Prostate gland (tissue), 2 donors: ENCODE measurements at regions not wholly inside any gene's neighbourhood (a gene's known extent, or its start where the extent isn't known, plus 50 kb on each side); places are given as distances from the start of the nearest gene placed in this dataset.

Experiments
- DNase-seq: peaks from one replicate; pipeline ENCODE4 v3.0.0-alpha.2; 2019; ENCODE audit warnings: low spot score
- H3K27ac ChIP-seq, 2 donors: fragments of 200-600 bp; sonication (generic); 2 replicates each; pipeline ENCODE4 v1.5.1; 2017 to 2019
- H3K27me3 ChIP-seq: fragments of 200-600 bp; sonication (generic); replicated peaks from 2 replicates; pipeline ENCODE4 v1.5.1; 2019; ENCODE audit not compliant: insufficient read depth
- H3K36me3 ChIP-seq, 2 donors: fragments of 200-600 bp; sonication (generic); 1 replicate in 1 of 2; 2 replicates in 1 of 2; pipeline versions ENCODE4 v1.5.1 to v1.8.1; 2017 to 2019
- H3K4me1 ChIP-seq: fragments of 200-600 bp; sonication (generic); replicated peaks from 2 replicates; pipeline ENCODE4 v1.5.1; 2019
- H3K4me3 ChIP-seq, 2 donors: fragments of 200-600 bp; sonication (generic); 2 replicates each; pipeline ENCODE4 v1.5.1; 2017 to 2019
- H3K9me3 ChIP-seq: fragments of 200-600 bp; sonication (generic); 2 replicates; pipeline ENCODE4 v1.5.1; 2017
- POLR2A ChIP-seq: fragments of 450-650 bp; IDR thresholded peaks from one replicate; pipeline ENCODE4 v1.6.1; 2016; ENCODE audit warnings: antibody characterized with exemption, mild to moderate bottlenecking
- POLR2AphosphoS5 ChIP-seq: sonication (generic); formaldehyde crosslinking; IDR thresholded peaks from one replicate; pipeline ENCODE4 v1.6.1; 2017; ENCODE audit warnings: antibody characterized with exemption
- WGBS: methylation state at CpG from one replicate; pipeline ENCODE4 v1.1.5; 2018; 5-methylcytosine and 5-hydroxymethylcytosine counted together
- intact Hi-C: fragments of 100-400 bp; cut with DNase I; formaldehyde crosslinking; loops from one replicate; pipeline ENCODE4 v1.14.2; 2022
- TF ChIP-seq, protein P1 (sequence below), 4 experiments: fragments of 200-600 bp in 2 of 4; fragments of 450-650 bp in 2 of 4; sonication (generic) in 2 of 4; IDR thresholded peaks; 1 replicate in 3 of 4; 2 replicates in 1 of 4; pipeline ENCODE4 v1.5.1; 2016 to 2019; ENCODE audit warnings: antibody characterized with exemption in 4 of 4, mild to moderate bottlenecking in 2 of 4, moderate library complexity in 2 of 4

DNA sequence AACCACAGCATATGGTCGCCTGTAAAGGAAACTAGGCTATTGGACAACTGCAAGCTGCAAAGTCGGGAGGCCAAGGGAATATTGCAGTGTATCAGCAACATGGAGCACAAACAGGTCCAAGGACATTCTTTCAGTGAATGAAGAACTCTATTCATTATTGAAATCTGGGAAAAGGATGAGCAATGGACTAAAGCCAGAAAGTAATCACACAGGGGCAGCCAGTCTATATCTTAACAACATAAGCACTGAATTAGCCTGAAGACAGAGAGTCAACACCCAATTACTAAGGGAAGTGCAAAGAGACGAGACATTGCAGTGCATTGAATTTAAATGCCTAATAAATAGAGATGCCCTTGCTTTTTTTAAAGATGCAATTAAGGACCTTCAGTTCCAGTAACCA is 615.5 kb upstream of the SETBP1 start:
- H3K27ac ChIP-seq = no peak overlapping the region
- no peaks in the 10 kb centered on the region for H3K27me3 ChIP-seq
- no peaks in the 10 kb centered on the region for H3K36me3 ChIP-seq
- no peaks in the 10 kb centered on the region for H3K4me1 ChIP-seq
- no peak overlapping the region for H3K4me3 ChIP-seq
- DNase-seq = no peak
- TF ChIP-seq, protein P1, sequence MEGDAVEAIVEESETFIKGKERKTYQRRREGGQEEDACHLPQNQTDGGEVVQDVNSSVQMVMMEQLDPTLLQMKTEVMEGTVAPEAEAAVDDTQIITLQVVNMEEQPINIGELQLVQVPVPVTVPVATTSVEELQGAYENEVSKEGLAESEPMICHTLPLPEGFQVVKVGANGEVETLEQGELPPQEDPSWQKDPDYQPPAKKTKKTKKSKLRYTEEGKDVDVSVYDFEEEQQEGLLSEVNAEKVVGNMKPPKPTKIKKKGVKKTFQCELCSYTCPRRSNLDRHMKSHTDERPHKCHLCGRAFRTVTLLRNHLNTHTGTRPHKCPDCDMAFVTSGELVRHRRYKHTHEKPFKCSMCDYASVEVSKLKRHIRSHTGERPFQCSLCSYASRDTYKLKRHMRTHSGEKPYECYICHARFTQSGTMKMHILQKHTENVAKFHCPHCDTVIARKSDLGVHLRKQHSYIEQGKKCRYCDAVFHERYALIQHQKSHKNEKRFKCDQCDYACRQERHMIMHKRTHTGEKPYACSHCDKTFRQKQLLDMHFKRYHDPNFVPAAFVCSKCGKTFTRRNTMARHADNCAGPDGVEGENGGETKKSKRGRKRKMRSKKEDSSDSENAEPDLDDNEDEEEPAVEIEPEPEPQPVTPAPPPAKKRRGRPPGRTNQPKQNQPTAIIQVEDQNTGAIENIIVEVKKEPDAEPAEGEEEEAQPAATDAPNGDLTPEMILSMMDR (IDR thresholded peaks at IDR 0.05) = no peak
- TF ChIP-seq POLR2A (no peak), POLR2AphosphoS5 (no peak)
- intact Hi-C loops = no loop called here
- WGBS = 85% methylated on average over 3 of the region's 3 CpGs
- no peaks in the 10 kb centered on the region for H3K9me3 ChIP-seq

DNA sequence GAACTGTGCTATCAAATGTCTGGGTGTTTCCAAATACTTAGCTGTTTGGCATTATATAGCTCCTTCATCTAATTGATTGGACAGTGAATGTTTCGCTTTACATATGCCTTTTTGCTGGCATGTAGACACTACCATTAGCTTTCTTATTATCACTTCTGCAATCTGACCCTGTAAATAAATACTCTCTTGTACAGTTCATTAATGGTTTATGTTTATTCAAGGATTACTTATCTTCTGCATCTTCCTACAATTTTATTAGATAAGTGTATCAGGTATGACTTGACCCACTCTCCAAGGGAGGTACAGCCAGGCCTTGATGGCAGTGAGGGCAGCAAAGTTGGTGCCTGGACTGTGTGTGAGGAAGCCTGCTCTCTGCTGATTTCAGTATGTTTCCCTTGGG is 614.1 kb upstream of the SETBP1 start:
- Histone ChIP-seq H3K36me3 (no peaks in the 10 kb centered on the region), H3K27ac (no peak overlapping the region), H3K4me3 (no peak overlapping the region), H3K27me3 (no peaks in the 10 kb centered on the region), H3K4me1 (no peaks in the 10 kb centered on the region), H3K9me3 (no peaks in the 10 kb centered on the region)
- no peak for DNase-seq
- no peak for TF ChIP-seq POLR2AphosphoS5
- no peak for TF ChIP-seq POLR2A
- TF ChIP-seq, protein P1 (IDR thresholded peaks at IDR 0.05) = no peak
- intact Hi-C loops = no loop called here
- 53% methylated on average over 1 of the region's 1 CpG for WGBS

DNA sequence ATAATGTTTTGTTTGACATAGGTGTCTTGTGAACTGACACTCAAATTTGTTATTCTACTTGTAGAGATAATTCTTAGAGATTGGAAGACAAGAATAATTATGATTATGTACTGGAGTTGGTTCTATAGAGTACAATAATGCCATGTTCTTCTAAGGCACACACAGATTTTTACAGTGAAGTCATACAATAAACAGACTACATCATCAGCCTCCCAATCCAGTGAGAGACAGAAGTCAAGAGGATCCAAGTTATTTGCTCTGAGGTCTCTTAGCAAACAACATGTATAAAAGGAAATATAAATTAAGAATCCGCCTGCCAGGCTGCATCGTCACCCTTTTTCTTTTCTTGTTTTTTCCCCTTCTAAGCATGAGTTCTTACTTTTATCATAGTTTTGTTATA is 613.5 kb upstream of the SETBP1 start:
- Histone ChIP-seq H3K4me3 (no peak overlapping the region), H3K9me3 (no peaks in the 10 kb centered on the region), H3K36me3 (no peaks in the 10 kb centered on the region), H3K4me1 (no peaks in the 10 kb centered on the region), H3K27me3 (no peaks in the 10 kb centered on the region), H3K27ac (no peak overlapping the region)
- no peak for DNase-seq
- 69% methylated on average over 2 of the region's 2 CpGs for WGBS
- intact Hi-C loops = no loop called here
- no peak for TF ChIP-seq POLR2A

DNA sequence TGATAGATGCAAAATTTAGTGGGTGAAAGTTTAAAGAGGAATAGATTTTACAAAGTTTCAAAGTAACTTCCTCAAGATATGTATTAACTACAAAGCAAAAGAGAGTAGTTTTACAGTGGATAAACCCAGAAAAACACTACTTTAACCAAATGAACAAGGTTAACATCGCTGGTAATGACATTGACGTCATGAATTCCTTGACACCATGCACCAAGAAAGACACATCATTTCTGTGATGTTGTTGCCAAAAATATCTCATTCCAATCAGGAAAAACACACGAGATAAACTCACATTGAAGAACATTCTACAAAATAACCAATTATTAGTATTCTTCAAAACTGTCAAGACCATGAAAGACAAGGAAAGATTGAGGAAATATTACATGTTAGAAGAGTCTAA is 605.6 kb upstream of the SETBP1 start:
- TF ChIP-seq POLR2A = no peak
- TF ChIP-seq POLR2AphosphoS5 = no peak
- TF ChIP-seq, protein P1 (IDR thresholded peaks at IDR 0.05) = no peak
- intact Hi-C loops = no loop called here
- H3K27ac ChIP-seq = no peak overlapping the region
- DNase-seq = no peak
- H3K4me1 ChIP-seq = no peaks in the 10 kb centered on the region
- no peak overlapping the region for H3K4me3 ChIP-seq
- no peaks in the 10 kb centered on the region for H3K27me3 ChIP-seq
- WGBS = 81% methylated on average over 3 of the region's 3 CpGs
- no peaks in the 10 kb centered on the region for H3K9me3 ChIP-seq
- H3K36me3 ChIP-seq = no peaks in the 10 kb centered on the region

DNA sequence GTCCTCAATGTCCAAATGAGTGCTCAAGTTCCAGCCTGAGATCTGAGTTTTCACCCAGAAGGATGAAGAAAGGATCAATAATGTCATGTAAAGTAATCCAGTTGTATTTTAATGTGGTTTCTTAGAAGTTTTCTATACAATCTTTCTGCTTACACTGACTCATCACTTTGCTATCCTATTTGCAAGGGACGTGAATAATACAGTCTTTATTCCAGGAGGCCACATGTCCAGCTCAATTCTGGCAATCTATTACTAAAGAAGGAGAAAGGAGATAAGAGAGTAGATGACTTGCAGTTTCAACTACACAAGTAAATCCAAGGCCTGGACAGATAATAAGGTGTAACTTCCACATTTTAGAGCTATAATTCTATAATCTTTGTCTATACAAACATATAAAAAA is 601.1 kb upstream of the SETBP1 start:
- Histone ChIP-seq H3K27me3 (no peaks in the 10 kb centered on the region), H3K4me1 (no peaks in the 10 kb centered on the region), H3K9me3 (no peaks in the 10 kb centered on the region), H3K27ac (no peak overlapping the region), H3K36me3 (no peaks in the 10 kb centered on the region), H3K4me3 (no peak overlapping the region)
- intact Hi-C loops = no loop called here
- 24% methylated on average over 1 of the region's 1 CpG for WGBS
- TF ChIP-seq POLR2AphosphoS5 = no peak
- TF ChIP-seq, protein P1 (IDR thresholded peaks at IDR 0.05) = no peak
- no peak for TF ChIP-seq POLR2A
- no peak for DNase-seq

DNA sequence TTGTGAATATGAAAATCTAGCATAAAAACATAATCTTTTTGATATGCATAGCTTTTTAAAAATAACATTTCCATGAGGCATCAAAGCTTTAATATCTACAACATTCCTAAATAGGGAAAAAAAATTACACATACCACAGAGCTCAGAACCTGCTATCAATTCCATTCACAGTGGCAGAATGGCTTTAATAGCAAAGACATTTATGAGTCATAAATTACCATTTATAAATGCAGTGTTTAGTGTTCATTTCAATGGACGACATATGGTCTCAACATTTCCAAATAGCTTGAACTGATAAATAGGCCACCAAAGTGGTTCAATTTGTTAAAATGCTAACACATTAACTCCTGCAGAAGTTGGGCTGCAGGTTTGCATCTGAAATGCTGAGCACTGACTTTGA is 600.6 kb upstream of the SETBP1 start:
- Histone ChIP-seq H3K27me3 (no peaks in the 10 kb centered on the region), H3K27ac (no peak overlapping the region), H3K4me3 (no peak overlapping the region), H3K36me3 (no peaks in the 10 kb centered on the region), H3K4me1 (no peaks in the 10 kb centered on the region), H3K9me3 (no peaks in the 10 kb centered on the region)
- TF ChIP-seq POLR2AphosphoS5 (no peak), POLR2A (no peak)
- TF ChIP-seq, protein P1 (IDR thresholded peaks at IDR 0.05) = no peak
- 18% methylated on average over 1 of the region's 1 CpG for WGBS
- intact Hi-C loops = no loop called here
- no peak for DNase-seq
